ENCODE measurements at regions not wholly inside any gene's neighbourhood (a gene's known extent, or its start where the extent isn't known, plus 50 kb on each side); places are given as distances from the start of the nearest gene placed in this dataset.

DNA sequence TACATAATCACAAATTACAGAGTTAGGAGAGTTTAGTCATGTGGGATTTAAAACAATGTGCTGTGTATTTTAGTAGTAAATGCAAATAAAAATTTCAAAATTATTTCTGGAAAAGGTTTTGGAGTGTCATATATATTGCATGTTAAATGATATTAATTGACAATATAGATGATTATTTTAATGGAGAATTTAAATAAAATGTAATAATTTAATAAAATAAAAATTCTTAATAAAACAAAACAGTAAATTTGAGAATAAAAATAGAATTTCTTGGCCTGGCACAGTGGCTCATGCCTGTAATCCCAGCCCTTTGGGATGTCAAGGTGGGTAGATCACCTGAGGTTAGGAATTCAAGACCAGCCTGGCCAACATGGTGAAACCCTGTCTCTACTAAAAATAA lies 1442.8 kb upstream of the ALCAM start:
- TF ChIP-seq POLR2A (IDR thresholded peaks at IDR 0.05) = no peak
- TF ChIP-seq, protein P1, sequence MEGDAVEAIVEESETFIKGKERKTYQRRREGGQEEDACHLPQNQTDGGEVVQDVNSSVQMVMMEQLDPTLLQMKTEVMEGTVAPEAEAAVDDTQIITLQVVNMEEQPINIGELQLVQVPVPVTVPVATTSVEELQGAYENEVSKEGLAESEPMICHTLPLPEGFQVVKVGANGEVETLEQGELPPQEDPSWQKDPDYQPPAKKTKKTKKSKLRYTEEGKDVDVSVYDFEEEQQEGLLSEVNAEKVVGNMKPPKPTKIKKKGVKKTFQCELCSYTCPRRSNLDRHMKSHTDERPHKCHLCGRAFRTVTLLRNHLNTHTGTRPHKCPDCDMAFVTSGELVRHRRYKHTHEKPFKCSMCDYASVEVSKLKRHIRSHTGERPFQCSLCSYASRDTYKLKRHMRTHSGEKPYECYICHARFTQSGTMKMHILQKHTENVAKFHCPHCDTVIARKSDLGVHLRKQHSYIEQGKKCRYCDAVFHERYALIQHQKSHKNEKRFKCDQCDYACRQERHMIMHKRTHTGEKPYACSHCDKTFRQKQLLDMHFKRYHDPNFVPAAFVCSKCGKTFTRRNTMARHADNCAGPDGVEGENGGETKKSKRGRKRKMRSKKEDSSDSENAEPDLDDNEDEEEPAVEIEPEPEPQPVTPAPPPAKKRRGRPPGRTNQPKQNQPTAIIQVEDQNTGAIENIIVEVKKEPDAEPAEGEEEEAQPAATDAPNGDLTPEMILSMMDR (IDR thresholded peaks at IDR 0.05) = no peak
